Body of pancreas (tissue), 4 donors: ENCODE measurements at regions not wholly inside any gene's neighbourhood (a gene's known extent, or its start where the extent isn't known, plus 50 kb on each side); places are given as distances from the start of the nearest gene placed in this dataset.

Source experiments
- POLR2A ChIP-seq, 3 donors: fragments of 450-650 bp; IDR thresholded peaks; one replicate each; pipeline ENCODE4 v1.6.1; 2016; ENCODE audit warnings: antibody characterized with exemption in 3 of 3, mild to moderate bottlenecking in 2 of 3
- TF ChIP-seq, protein P1 (sequence below), 7 experiments: fragments of 450-650 bp in 4 of 7; fragments of 200-600 bp in 3 of 7; sonication (generic) in 3 of 7; IDR thresholded peaks; one replicate each; pipeline ENCODE4 v1.5.1; 2016 to 2019; ENCODE audit warnings: antibody characterized with exemption in 7 of 7

DNA sequence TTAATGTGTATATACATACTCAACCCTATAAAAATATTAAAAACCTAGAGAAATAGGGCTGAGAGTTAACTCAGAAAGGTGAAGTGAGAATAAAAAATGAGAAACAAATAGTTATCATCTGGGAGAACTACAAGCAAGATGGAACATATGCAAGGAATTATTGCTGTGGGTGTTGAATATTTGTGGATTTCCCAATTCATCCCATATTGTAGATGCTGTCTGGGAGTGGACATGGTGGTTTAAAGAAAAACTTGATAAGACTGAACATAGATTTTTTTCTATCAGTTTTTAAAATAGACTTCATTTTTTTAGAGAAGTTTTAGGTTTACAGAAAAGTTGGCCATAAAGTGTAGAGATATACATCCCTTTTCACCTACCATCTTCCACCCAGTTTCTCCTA, 263.5 kb downstream of the SPATA31D1 start:
- TF ChIP-seq, protein P1, sequence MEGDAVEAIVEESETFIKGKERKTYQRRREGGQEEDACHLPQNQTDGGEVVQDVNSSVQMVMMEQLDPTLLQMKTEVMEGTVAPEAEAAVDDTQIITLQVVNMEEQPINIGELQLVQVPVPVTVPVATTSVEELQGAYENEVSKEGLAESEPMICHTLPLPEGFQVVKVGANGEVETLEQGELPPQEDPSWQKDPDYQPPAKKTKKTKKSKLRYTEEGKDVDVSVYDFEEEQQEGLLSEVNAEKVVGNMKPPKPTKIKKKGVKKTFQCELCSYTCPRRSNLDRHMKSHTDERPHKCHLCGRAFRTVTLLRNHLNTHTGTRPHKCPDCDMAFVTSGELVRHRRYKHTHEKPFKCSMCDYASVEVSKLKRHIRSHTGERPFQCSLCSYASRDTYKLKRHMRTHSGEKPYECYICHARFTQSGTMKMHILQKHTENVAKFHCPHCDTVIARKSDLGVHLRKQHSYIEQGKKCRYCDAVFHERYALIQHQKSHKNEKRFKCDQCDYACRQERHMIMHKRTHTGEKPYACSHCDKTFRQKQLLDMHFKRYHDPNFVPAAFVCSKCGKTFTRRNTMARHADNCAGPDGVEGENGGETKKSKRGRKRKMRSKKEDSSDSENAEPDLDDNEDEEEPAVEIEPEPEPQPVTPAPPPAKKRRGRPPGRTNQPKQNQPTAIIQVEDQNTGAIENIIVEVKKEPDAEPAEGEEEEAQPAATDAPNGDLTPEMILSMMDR (IDR thresholded peaks at IDR 0.05): no peak
- no peak for TF ChIP-seq POLR2A (IDR thresholded peaks at IDR 0.05)
